Left lung (tissue), 4 donors: ENCODE measurements at regions not wholly inside any gene's neighbourhood (a gene's known extent, or its start where the extent isn't known, plus 50 kb on each side); places are given as distances from the start of the nearest gene placed in this dataset.

ENCODE experiments used
- ATAC-seq: fragments of 200-7000 bp; cut with Tn5 transposase; one replicate; pipeline ENCODE4 v1.9.1; 2020; ENCODE audit warnings: moderate library complexity
- DNase-seq, 4 donors: peaks; one replicate each; pipeline ENCODE4 v3.0.0-alpha.2; 2013 to 2020
- H3K27ac ChIP-seq, 2 donors: fragments of 200-600 bp; sonication (generic) in 1 of 2; one replicate each; pipeline versions ENCODE4 v1.5.0 to v1.8.0; 2020 to 2021
- H3K27me3 ChIP-seq, 2 donors: fragments of 200-600 bp; sonication (generic) in 1 of 2; one replicate each; pipeline versions ENCODE4 v1.5.0 to v1.8.0; 2020 to 2021
- H3K36me3 ChIP-seq, 2 donors: fragments of 200-600 bp; sonication (generic) in 1 of 2; one replicate each; pipeline versions ENCODE4 v1.5.0 to v1.8.0; 2020 to 2021
- H3K4me1 ChIP-seq, 2 donors: fragments of 200-600 bp; one replicate each; pipeline ENCODE4 v1.8.0; 2021
- H3K4me3 ChIP-seq, 2 donors: fragments of 200-600 bp; sonication (generic) in 1 of 2; one replicate each; pipeline versions ENCODE4 v1.5.0 to v1.8.0; 2020 to 2021; ENCODE audit warnings: mild to moderate bottlenecking in 1 of 2
- H3K9me3 ChIP-seq, 2 donors: fragments of 200-600 bp; sonication (generic) in 1 of 2; one replicate each; pipeline versions ENCODE4 v1.5.0 to v1.8.0; 2020 to 2021
- CTCF ChIP-seq, 2 donors: fragments of 200-600 bp; sonication (generic) in 1 of 2; IDR thresholded peaks; one replicate each; pipeline versions ENCODE4 v1.5.0 to v1.8.0; 2021; ENCODE audit warnings: antibody characterized with exemption in 2 of 2
- intact Hi-C, 2 donors: fragments of 100-400 bp; cut with DNase I; formaldehyde crosslinking; loops; one replicate each; pipeline versions ENCODE4 v1.11.2 to v1.14.2; 2022
- donor health status: DM: no; HTN: yes; CAD: no.
- donor health status: DM: no; HTN: no; CAD: no.

GRCh38 chr6:109241199-109241598, 141.1 kb downstream of the CD164 start:
- DNase-seq (no peak), ATAC-seq (no peak)
- TF ChIP-seq CTCF (IDR thresholded peaks at IDR 0.05): no peak
- intact Hi-C loops: no loop called here
- no peaks in the 10 kb centered on the region for H3K9me3 ChIP-seq
- peaks cover 0 to 67% of the 10 kb centered on the region in 2 donors for H3K4me1 ChIP-seq
- no peaks in the 10 kb centered on the region for H3K36me3 ChIP-seq
- H3K4me3 ChIP-seq: no peak overlapping the region
- H3K27ac ChIP-seq: peak overlapping the region in 1 of 2 donors; percentile 71
- no peaks in the 10 kb centered on the region for H3K27me3 ChIP-seq

- no peak for TF ChIP-seq CTCF (IDR thresholded peaks at IDR 0.05)
- H3K4me3 ChIP-seq: no peak overlapping the region
- H3K27ac ChIP-seq: peak overlapping the region in 1 of 2 donors; percentile 71
- no peaks in the 10 kb centered on the region for H3K36me3 ChIP-seq
- ATAC-seq (no peak), DNase-seq (no peak)
- intact Hi-C loops: no loop called here
- H3K9me3 ChIP-seq: no peaks in the 10 kb centered on the region
- peaks cover 0 to 70% of the 10 kb centered on the region in 2 donors for H3K4me1 ChIP-seq
- H3K27me3 ChIP-seq: no peaks in the 10 kb centered on the region
Observed at GRCh38 chr6:109240370-109241084, 141.7 kb downstream of the CD164 start.

- Histone ChIP-seq H3K27ac (peak overlapping the region in 1 of 2 donors; percentile 71), H3K4me1 (peaks cover 0 to 70% of the 10 kb centered on the region in 2 donors), H3K36me3 (no peaks in the 10 kb centered on the region), H3K4me3 (no peak overlapping the region), H3K27me3 (no peaks in the 10 kb centered on the region), H3K9me3 (no peaks in the 10 kb centered on the region)
- TF ChIP-seq CTCF (IDR thresholded peaks at IDR 0.05): no peak
- no peak for ATAC-seq
- intact Hi-C loops: no loop called here
- no peak for DNase-seq
Observed at GRCh38 chr6:109239651-109240321, 142.5 kb downstream of the CD164 start.

- no peaks in the 10 kb centered on the region for H3K9me3 ChIP-seq
- peak overlapping the region in 1 of 2 donors; percentile 71 for H3K27ac ChIP-seq
Observed at GRCh38 chr6:109239160-109239559, 143.1 kb downstream of the CD164 start.

More at GRCh38 chr6:109239160-109239559, 143.1 kb downstream of the CD164 start:
- TF ChIP-seq CTCF (IDR thresholded peaks at IDR 0.05): no peak
- H3K4me1 ChIP-seq: peaks cover 0 to 65% of the 10 kb centered on the region in 2 donors
- no peaks in the 10 kb centered on the region for H3K36me3 ChIP-seq
- H3K27me3 ChIP-seq: no peaks in the 10 kb centered on the region
- DNase-seq: peak in 1 of 4 donors; percentile 39
- intact Hi-C loops: no loop called here
- peak; percentile 52 for ATAC-seq
- no peak overlapping the region for H3K4me3 ChIP-seq
